GM21723 (cell line): ENCODE measurements at regions not wholly inside any gene's neighbourhood (a gene's known extent, or its start where the extent isn't known, plus 50 kb on each side); places are given as distances from the start of the nearest gene placed in this dataset.

ENCODE experiments used
- ATAC-seq: cut with Tn5 transposase; IDR thresholded peaks from one replicate; pipeline ENCODE4 v1.9.1; 2021; ENCODE audit warnings: mild to moderate bottlenecking, moderate library complexity; ENCODE audit not compliant: unreplicated experiment

DNA sequence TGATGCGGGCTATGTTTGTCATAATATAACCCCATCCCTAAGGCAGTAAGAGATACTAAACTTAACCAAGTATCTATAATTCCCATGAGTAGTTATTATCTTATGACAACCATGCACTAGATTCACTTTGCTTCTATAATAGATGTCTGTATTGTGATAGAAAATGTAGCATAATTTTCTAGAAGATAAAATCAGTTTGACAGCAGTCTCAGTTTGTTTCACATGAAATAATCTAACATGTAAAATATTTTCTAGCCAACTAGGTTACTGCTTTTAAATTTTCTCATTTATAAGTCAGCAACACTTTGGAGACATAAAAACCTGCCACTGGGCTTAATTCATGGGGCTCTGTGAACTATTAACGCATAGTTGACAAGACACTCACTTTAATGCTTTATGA lies 1410.7 kb upstream of the ATXN8OS start:
- no peak for ATAC-seq

DNA sequence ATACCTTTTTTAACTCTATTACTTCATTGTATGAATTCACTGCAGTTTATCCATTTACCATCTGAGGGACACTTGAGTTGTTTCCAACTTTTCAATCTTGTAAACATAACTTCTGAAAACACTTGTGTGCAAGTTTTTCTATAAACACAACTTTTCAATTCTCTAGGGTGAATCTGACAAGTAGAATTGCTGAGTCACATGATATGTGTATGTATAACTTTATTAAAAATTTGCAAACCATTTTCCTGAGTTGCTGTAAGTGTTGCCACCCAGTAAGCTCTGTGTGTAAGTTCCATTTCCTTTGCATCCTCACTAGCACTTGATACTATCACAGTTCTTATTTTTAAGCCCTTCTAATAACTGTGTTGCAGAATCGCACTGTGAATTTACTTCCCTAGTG lies 1415.6 kb upstream of the ATXN8OS start:
- no peak for ATAC-seq

DNA sequence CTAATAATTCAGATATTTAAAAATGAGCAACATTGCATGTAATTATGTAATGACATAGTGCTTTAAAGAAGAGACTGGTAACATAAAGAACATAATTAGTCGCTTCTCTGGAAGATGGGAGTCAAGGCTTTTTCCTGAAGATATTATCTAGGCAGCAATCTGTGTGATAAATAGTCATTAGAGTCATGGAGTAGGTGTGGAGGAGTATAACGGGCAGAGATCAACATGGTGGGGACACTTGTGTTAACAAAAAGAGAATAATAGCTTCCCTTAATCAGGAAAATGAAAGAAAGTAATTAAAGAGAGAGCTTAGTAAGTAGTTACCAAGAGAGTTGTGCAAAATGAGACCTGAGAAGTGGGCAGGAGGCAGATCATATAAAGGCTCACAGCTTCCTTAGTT lies 1417.1 kb upstream of the ATXN8OS start:
- no peak for ATAC-seq

DNA sequence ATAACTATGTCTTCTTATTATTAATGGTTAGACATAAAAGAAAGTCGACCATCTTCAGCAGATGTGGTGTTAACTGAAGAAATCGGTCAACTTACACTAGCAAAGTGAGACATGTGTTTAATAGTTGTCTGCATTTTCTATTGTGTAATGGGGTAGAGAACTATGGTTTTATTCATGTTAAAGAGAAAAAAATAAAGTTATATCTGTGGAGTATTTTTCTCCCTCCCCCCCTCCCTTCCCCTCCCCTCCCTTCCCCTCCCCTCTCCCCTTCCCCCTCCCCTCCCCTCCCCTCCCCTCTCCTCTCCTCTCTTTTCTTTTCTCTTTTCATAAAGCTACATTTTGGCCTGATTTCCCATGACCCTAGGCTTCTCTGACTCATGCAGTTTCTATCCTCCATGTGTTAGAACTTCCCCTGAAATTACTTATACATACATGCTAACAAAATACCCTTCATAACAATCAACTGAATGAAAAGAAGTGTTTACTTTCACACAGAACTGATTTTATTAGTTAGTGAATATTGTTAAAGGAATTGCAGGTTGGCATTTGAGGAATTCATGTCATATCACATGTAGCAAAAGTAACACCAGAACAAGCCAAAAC lies 1431.0 kb upstream of the ATXN8OS start:
- ATAC-seq: no peak

DNA sequence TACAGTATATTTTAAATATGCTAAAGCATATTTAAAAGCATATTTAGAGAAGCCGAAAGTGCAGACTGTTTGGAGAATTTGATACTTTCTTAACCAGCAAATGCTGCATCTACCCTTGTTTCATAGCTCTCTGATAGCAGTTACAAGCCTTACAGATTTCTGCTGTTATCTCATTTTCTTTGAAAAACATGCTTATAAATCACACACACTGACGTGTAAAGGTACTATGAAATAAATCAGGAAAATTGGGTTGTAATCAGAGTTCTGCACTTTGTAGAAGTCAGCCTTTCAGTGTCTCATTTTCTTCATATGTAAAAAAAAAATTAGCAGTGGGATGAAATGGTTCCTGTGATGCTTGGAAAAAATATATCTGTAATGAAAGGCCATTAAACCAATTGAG lies 1432.4 kb upstream of the ATXN8OS start:
- ATAC-seq: no peak

DNA sequence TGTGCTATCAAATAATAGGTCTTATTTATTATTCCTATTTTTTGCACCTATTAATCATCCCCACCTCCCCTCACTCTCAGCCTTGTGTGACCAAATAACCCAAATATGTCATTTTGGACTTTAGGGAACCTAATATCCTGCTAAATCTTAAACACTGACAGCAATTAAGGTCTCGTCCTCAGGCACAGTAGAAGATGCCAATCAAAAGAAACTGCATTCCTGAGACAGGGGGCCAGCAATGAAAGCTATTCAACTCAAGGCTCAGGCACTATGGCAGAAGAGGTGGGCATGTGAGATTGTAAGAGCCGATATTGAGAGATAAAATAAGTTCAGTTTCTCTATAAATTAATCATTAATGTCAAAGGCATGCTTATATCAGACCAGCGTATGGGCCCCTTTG lies 1437.7 kb upstream of the PCDH9 start:
- no peak for ATAC-seq

DNA sequence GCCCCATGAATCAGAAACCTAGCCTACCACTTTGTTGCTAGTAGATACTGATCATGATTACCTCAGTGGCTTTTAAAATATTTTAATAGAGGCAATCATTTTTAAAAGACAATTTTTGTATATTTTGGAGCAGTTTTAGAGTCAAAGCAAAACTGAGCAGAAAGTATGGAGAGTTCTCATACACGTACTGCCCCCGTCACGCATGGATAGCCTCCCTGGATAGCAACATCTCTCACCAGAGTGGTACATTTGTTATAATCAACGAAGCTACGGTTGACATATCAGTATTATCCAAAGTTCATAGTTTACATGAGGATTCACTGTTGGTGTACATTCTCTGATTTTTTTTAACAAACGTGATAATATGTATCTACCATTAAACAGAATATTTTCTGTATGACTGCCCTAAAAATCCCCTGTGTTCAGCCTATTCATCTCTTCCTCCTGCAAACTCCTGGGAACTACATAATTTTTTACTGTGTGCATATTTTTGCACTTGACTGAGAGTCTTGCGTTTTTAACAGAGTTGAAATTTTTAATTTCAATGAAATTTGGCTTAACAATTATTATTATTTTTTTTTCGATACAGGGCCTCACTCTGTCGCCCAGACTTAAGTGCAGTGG lies 1436.8 kb upstream of the PCDH9 start:
- ATAC-seq: no peak

DNA sequence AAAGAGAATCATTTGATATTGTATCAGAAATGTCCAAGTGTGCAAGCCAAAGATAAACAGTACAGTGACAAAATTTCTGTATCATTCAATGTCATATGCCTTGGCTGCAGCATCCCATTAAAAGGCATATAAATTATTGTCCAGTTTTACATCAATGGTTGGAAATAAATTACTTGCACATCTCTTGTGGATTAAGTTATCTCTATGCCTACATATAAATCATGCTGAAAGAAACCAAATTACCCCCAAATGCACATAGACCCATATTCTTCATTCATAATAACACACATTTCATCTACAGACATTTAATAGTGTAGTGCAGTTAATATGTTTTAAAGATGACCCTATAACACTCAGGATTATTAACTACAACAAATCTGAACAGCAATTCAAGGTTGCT lies 1415.7 kb upstream of the PCDH9 start:
- ATAC-seq: no peak

DNA sequence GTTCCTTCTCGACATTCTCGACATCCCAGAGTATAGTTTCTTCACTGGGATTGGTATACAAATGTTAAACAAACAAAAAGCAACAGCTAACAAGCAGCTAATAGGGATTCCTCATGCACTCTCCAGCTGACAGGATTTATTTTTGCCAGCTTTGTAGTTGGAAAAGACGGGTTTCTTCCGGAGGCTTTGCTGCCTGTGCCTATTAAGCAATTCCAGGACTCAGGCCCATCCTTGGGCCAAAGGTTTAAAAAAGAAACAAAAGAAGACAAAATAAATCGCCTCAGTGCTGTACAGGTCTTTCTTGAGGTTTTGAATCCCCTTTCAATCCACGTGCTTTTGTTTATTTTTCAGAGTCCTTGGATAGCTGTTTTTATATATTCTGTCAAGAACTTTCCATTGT lies 1414.5 kb upstream of the PCDH9 start:
- ATAC-seq: no peak

DNA sequence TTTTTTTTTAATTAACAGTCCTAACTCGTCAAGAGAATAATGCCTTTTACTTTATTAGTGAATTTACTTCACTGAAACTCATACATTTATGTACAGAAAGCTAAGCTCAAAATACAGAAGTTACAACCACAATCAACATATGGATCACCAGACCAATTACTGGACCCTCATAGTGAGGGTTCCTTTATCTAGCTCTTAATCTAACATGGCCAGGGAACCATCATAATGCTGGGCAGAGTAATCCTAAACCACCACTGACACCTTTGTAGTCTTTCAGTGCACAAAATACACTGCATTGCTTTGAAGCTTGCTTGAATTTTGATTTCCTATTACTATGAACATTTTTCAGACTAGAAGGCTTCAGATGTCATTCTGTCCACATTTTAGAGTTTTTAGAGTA lies 1406.6 kb upstream of the PCDH9 start:
- no peak for ATAC-seq

DNA sequence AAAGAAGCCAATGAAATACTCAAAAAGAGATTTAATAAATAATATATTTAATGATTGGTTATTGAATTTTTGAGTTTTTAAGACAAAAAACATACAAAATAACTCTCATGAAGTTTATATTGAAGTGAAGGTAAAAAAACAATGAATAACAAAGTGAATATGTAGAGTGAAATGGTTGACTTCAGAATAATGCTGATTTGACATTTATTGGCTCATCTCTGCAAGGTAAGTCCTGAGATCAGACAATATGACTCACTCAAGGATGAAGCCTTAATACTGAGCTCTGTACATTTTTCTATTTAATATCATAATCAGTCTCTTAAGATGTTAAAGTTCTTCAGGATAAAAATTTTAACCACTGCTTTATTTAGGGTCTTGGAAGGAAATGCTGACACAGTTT lies 1398.9 kb upstream of the PCDH9 start:
- no peak for ATAC-seq

DNA sequence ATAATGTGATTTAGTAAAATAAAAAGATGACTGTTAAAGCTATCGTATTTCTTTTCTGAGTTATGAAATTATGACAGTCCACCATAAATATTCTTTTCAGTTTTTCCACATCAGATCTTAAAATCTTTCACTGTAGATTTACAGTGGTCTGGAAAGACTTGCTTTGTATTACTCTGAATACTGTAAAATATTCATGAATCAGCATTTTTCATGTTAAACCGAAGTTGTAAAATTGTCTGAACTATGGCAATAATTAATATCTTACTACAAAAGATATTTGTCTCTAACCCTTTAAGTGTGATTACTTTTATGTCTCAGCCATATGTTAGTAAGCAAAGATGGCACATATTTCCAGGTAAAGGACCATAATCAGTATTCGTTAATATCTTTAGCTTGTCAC lies 1397.2 kb upstream of the PCDH9 start:
- ATAC-seq: no peak

DNA sequence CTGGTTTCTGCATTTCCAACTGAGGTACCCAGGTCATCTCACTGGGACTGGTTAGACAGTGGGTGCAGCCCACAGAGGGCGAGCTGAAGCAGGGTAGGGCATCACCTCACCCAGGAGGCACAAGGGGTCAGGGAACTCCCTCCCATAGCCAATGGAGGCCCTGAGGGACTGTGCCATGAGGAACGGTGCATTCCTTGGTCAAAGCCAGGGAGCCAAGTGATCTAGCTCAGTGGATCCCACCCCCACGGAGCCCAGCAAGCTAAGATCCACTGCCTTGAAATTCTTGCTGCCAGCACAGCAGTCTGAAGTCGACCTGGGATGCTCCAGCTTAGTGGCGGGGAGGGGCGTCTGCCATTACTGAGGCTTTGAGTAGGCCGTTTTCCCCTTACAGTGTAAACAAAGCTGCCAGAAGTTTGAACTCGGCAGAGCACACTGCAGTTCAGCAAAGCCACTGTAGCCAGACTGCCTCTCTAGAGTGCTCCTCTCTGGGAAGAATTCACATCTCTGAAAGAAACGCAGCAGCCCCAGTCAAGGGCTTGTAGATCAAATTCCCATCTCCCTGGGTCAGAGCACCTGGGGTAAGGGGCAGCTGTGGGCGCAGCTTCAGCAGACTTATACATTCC lies 1386.6 kb upstream of the PCDH9 start:
- ATAC-seq: no peak

DNA sequence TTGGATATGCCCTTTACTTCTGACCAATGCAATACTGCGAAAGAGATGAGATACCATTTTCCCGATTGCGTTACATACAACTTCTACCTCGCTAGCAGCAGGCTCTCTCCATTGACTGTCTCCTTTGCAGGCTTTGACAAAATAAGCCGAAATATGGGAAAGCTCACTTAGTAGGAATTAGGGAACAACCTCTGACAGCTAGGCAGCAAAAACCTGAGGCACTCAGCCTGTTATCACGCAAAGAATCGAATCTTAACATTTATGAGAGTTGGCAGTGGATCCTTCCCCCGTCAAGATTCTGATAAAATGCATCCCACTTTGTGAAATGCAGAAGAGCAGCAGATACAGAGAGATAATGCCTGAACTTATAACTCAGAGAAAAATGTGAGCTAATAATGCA lies 1379.5 kb upstream of the PCDH9 start:
- no peak for ATAC-seq

DNA sequence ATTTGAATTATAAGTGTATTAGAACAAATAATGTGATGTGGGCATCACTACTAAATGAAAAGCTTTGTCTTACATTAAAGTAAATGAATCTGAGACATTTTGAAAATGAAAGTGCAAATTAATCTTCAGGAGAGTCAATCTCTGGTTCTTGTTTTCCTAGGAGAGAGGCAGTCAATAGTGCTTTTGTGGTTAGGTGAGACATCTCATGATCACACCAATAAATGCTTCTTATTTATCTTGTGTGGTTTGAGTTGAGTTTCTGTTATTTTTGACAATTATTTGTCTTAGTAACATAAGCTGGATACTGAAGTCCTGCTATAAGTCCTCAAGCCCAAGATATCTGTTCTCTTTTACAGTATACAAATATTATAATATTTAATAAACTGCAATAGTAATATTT lies 1378.0 kb upstream of the PCDH9 start:
- no peak for ATAC-seq

DNA sequence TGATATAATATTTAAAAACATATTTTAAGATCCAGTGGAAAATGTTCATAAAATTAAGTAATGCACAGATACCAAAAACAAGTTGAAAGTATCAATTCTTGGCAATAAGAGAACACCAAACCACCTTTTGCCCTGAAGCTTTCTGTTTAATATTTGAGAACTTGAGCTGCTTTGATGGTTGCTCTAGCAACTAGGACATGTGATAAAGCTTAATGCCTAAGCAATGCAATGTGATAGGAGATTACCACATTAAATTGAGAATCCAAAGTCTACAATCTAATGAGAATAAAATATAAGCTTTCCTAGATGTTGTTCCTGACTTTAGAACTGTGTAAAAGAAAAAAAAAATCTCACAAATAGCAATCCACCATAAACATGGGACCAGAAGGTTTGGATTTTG lies 1367.5 kb upstream of the PCDH9 start:
- ATAC-seq: no peak

DNA sequence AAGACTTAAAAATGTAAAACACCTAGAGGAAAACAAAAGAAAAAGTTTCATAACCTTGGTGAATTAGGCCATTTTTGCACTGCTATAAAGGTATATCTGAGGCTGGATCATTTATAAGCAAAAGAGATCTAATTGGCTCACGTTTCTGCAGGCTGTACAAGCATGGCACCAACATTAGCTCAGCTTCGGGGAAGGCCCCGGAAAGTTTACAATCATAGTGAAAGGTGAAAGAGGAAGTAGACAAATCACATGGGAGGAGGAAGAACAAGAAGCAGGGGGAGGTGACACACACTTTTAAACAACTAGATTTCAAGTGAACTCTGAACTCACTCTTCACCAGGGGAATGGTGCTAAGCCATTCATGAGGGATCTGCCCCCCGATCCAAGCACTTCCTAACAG lies 1358.5 kb upstream of the PCDH9 start:
- ATAC-seq: peak; percentile 97

DNA sequence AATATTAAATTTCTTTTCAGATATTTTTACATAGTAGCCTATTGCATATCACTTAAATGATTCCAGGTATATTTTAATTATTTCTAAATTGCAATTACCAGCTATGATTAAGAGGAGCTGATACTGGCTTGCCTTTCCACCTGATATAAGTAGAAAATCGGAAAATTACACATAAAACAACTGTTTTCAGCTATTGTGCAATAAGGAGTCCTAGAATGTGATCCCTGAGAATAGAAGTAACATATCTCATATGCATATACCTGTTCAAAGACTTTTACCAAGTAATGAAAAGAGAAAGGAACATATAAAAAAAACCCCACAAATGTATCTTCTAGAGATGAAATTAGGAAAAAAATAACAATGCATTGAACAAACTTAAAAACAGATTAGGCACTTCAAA lies 1354.6 kb upstream of the PCDH9 start:
- no peak for ATAC-seq

DNA sequence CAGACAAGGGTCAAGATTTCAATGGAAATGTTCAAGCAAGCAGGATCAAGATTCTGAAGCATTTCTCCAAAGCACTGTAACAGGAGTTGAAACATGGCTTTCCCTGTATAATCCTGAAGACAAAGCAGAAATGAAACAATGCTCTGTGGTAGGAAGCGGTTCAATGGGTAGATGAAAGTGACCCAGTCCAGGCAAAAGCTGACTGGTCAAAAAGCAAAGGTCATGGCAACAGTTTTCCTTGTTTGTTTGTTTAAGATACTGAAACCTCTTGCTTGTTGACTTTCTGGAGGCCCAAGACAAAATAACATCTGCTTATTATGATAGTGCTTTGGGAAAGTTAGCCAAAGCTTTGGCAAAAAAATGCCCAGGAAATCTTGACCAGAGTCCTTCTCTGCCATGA lies 1343.9 kb upstream of the PCDH9 start:
- no peak for ATAC-seq

DNA sequence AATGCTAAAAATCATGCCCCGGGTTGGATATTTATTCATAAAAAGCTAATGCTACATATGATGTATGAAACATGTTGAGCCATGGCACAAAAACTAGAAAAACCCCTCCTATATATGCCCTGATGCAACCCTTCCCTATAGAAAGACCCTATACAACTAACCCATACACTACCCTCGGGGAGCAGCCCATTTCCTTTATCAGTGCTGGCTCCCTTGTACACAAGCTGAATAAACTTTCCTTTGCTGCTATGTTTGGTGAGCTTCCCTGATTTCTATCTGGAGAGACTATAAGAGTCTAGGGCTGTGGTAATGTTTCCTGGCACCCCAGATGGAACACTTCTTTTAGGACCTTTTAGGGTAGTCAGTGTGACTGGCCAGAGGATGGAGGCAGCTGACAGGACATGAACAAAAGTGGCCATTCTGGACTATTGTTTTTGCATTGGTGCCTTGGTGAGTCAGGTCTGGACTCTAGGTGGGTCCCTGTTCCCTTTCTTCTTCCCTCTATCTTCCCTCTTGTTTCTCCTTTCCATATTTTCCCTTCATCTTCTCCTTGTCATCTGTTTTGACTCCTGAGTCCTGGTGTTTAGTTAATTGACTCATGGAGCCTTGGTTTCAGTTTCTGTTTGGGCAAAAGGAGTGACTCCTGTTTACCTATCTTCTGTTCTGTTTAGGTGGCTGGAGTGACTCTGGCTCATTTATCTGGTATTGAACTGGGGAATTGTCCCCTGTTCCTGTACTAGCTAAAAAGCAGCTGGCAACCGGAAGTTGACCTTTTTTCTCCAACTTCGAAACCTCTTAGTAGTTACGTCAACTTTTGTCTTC lies 1321.8 kb upstream of the PCDH9 start:
- ATAC-seq: no peak

DNA sequence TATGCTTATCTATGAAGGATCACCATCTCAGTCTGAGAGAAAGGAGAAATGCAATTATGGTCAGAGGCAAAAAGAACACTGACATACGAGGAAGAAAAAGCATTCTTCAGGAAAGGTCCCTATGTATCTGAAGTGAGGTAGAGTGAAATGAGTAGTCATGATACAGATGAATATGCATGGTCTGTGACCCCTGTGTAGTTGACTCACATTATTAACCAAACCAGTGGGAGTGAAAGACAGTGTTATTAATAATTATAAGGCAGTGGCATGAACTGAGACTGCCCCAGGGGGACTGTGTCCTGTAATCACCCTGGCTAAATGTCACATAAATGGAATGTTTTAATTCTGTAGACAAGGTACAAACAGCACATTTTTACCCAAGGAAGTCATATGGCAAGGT lies 1320.2 kb upstream of the PCDH9 start:
- no peak for ATAC-seq

DNA sequence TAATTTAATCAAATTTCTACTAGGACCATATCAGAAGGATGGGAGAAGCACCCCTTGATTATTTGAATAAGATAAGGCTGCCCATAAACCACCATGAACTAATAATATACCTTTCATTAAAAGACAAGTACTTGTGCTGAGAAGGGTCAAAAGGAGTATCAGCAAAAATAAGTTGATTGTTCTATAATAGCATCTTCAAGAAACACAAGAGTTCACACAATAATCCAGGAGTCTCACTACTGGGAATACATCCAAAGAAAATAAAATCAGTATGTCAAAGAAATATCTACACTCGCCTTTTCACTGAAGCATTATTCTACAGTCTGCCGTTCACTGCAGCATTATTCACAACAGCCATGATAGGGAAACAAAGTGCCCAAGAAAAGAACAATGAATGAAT lies 1310.1 kb upstream of the PCDH9 start:
- no peak for ATAC-seq
